PC-9 (cell line): ENCODE measurements at regions not wholly inside any gene's neighbourhood (a gene's known extent, or its start where the extent isn't known, plus 50 kb on each side); places are given as distances from the start of the nearest gene placed in this dataset.
"Not testable (repeated sequence)": the region's sequence is repeated elsewhere in the genome, so short reads cannot be mapped to it uniquely, and the experiment has no call there.

Experiments
- CTCF ChIP-seq: fragments of 200-600 bp; sonication (generic); conservative IDR thresholded peaks from 2 replicates; pipeline ENCODE4 v1.6.1; 2017; ENCODE audit warnings: mixed run types, antibody characterized with exemption, mild to moderate bottlenecking, moderate library complexity
- EZH2 ChIP-seq: fragments of 200-600 bp; sonication (generic); IDR thresholded peaks from 2 replicates; pipeline ENCODE4 v1.8.0; 2017; ENCODE audit warnings: antibody characterized with exemption, low read depth

- not testable (repeated sequence) for TF ChIP-seq CTCF, EZH2
Measured at GRCh38 chr1:5726586-5727184, 265.5 kb downstream of the NPHP4 start.
